ENCODE measurements at regions not wholly inside any gene's neighbourhood (a gene's known extent, or its start where the extent isn't known, plus 50 kb on each side); places are given as distances from the start of the nearest gene placed in this dataset.

DNA sequence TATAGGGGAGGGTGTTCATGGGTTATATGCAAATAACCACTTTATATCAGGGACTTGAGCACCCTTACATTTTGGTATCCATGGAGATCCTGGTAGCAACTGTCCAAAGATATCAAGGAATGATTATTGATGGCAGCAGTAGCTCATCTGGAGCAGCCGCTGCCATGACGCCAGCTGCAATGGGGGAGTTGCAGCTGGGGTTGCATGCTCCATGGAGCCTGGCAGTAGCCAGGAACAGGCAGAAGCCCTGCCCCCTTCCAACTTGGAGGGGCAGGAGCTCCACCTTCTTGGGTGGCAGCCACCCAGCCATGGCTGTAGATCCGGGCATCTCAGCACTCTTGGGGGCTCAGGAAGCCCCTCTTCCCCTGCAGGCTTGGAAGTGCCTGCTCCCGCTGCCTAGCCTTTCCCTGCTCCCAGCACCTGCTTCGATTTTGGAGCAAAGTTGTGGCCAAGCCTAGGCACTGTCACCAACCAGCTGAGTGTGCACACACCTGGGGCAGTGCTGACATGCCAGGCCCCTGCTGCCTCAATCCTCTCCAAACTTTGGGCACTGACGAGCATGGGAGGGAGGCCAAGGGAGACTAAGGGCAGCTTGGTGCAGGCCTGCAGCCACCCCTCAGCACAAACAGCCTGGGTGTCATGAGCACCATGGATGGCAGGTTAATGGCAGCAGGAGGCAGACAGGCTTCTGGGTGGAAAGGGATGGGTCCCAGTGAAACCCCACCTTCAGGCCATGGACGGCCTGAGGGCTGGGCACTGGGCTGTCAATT, 235.6 kb upstream of the CSNK1A1L start:
- Histone ChIP-seq H3K9me1 (ENCODE audit: control insufficient read depth, insufficient read depth, low read length) (no peaks in the 10 kb centered on the region), H3K36me3 (ENCODE audit: control insufficient read depth, insufficient read depth, low read length) (no peaks in the 10 kb centered on the region)
- no TSS peak for BruUV-seq (replicated peaks)

More for the DNA sequence above, 235.6 kb upstream of the CSNK1A1L start:
- CTCF ChIA-PET (ENCODE audit: low intra/inter-chr PET ratio) = no interaction called here
- no peak for TF ChIP-seq TSC22D4 (tag; IDR thresholded peaks at IDR 0.05)
- no peak for TF ChIP-seq ZNF707 (CRISPR knock-in tag; conservative IDR thresholded peaks at IDR 0.05)
- TF ChIP-seq CBX1 (IDR thresholded peaks at IDR 0.05; ENCODE audit: low read depth) = no peak
- TF ChIP-seq E4F1 (CRISPR knock-in tag; IDR thresholded peaks at IDR 0.05; ENCODE audit: borderline replicate concordance) = no peak
- no peak for TF ChIP-seq RBM25 (IDR thresholded peaks at IDR 0.05; ENCODE audit: low read depth, low read length, severe bottlenecking)
- no peak for TF ChIP-seq MXI1 (IDR thresholded peaks at IDR 0.05; ENCODE audit: low read depth, low read length)
- no peak for TF ChIP-seq PHF21A (IDR thresholded peaks at IDR 0.05; ENCODE audit: borderline replicate concordance, low read depth)
- no peak for TF ChIP-seq TCFL5 (CRISPR knock-in tag; conservative IDR thresholded peaks at IDR 0.05)
- no peak for TF ChIP-seq ZBTB26 (CRISPR knock-in tag; IDR thresholded peaks at IDR 0.05)
- TF ChIP-seq, protein P1, sequence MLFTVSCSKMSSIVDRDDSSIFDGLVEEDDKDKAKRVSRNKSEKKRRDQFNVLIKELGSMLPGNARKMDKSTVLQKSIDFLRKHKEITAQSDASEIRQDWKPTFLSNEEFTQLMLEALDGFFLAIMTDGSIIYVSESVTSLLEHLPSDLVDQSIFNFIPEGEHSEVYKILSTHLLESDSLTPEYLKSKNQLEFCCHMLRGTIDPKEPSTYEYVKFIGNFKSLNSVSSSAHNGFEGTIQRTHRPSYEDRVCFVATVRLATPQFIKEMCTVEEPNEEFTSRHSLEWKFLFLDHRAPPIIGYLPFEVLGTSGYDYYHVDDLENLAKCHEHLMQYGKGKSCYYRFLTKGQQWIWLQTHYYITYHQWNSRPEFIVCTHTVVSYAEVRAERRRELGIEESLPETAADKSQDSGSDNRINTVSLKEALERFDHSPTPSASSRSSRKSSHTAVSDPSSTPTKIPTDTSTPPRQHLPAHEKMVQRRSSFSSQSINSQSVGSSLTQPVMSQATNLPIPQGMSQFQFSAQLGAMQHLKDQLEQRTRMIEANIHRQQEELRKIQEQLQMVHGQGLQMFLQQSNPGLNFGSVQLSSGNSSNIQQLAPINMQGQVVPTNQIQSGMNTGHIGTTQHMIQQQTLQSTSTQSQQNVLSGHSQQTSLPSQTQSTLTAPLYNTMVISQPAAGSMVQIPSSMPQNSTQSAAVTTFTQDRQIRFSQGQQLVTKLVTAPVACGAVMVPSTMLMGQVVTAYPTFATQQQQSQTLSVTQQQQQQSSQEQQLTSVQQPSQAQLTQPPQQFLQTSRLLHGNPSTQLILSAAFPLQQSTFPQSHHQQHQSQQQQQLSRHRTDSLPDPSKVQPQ (CRISPR knock-in tag; IDR thresholded peaks at IDR 0.05; ENCODE audit: borderline replicate concordance) = no peak
- TF ChIP-seq HOXB6 (CRISPR knock-in tag; IDR thresholded peaks at IDR 0.05; ENCODE audit: borderline replicate concordance) = no peak
- TF ChIP-seq POU5F1 (IDR thresholded peaks at IDR 0.05; ENCODE audit: borderline replicate concordance, low read depth, low read length, partially characterized antibody) = no peak
- TF ChIP-seq SRSF1 (IDR thresholded peaks at IDR 0.05; ENCODE audit: low read depth, low read length) = no peak
- no peak for TF ChIP-seq THAP7 (CRISPR knock-in tag; IDR thresholded peaks at IDR 0.05)
- Histone ChIP-seq H4K20me1 (replicated peaks; ENCODE audit: control insufficient read depth, insufficient read depth, low read length) (no peaks in the 10 kb centered on the region), H3K4me3 (no peak overlapping the region), H3K9ac (ENCODE audit: insufficient read depth in 1 of 2, low read depth in 2 of 2, low read length in 2 of 2) (no peak overlapping the region), H3K4me2 (ENCODE audit: insufficient read depth, low read length) (no peak overlapping the region), H3K27me3 (ENCODE audit: control insufficient read depth in 2 of 2, insufficient read depth in 2 of 2, low read length in 2 of 2) (no peaks in the 10 kb centered on the region), H3K79me2 (ENCODE audit: control insufficient read depth, insufficient read depth, low read length) (no peaks in the 10 kb centered on the region), H3K4me1 (replicated peaks in 1 of 2; ENCODE audit: control insufficient read depth in 2 of 2, insufficient read depth in 2 of 2, low read length in 2 of 2) (no peaks in the 10 kb centered on the region), H3K27ac (ENCODE audit: extremely low read depth, low read depth, low read length) (no peak overlapping the region), H2AFZ (ENCODE audit: low read depth, low read length) (no peak overlapping the region), H3K9me3 (replicated peaks; ENCODE audit: control insufficient read depth, insufficient read depth, low read depth, low read length) (no peaks in the 10 kb centered on the region)
- no peak for ATAC-seq
- no peak for DNase-seq (ENCODE audit: extremely low read depth in 1 of 4, low spot score in 3 of 4)
- in situ Hi-C loops (cut with MboI) (no loop called here), intact Hi-C loops (cut with micrococcal nuclease) (no loop called here)
- POLR2A ChIA-PET = interaction anchor here (0.7 kb wide), 1 partner anchor 285 kb away, joined by 3 read pairs; no protein-coding TSS in a partner anchor
- FAIRE-seq = no peak
- WGBS (ENCODE audit: insufficient coverage, low coverage, missing lambda C conversion rate) = 0% methylated on average over 7 of the region's 7 CpGs
